Ovary (tissue), 7 donors: ENCODE measurements at regions not wholly inside any gene's neighbourhood (a gene's known extent, or its start where the extent isn't known, plus 50 kb on each side); places are given as distances from the start of the nearest gene placed in this dataset.

ENCODE experiments used
- DNase-seq, 5 donors: peaks; one replicate each; pipeline ENCODE4 v3.0.0-alpha.2; 2019 to 2020
- H3K27ac ChIP-seq, 2 donors: fragments of 200-600 bp; one replicate each; pipeline versions ENCODE4 v1.5.1 to v1.8.0; 2019 to 2022
- H3K27me3 ChIP-seq: fragments of 200-600 bp; one replicate; pipeline ENCODE4 v1.8.0; 2022
- H3K36me3 ChIP-seq: fragments of 200-600 bp; sonication (generic); one replicate; pipeline ENCODE4 v1.5.1; 2019
- H3K4me1 ChIP-seq: one replicate; pipeline ENCODE4 v1.8.1; 2013; ENCODE audit warnings: mild to moderate bottlenecking, moderate library complexity; ENCODE audit not compliant: insufficient read depth
- H3K4me3 ChIP-seq: fragments of 200-600 bp; sonication (generic); one replicate; pipeline ENCODE4 v1.5.1; 2017
- H3K9me3 ChIP-seq, 2 donors: fragments of 200-600 bp in 1 of 2; sonication (generic) in 1 of 2; one replicate each; pipeline versions ENCODE4 v1.5.1 to v1.8.1; 2013 to 2019; ENCODE audit warnings: mild to moderate bottlenecking in 1 of 2, moderate library complexity in 1 of 2
- EP300 ChIP-seq: sonication (generic); formaldehyde crosslinking; IDR thresholded peaks from one replicate; pipeline ENCODE4 v1.6.1; 2017; ENCODE audit warnings: antibody characterized with exemption
- POLR2A ChIP-seq: fragments of 450-650 bp; IDR thresholded peaks from one replicate; pipeline ENCODE4 v1.6.1; 2017; ENCODE audit warnings: antibody characterized with exemption, mild to moderate bottlenecking, moderate library complexity
- WGBS, 3 donors: extraction: QIAGEN DNeasy Blood & Tissue Kit in 1 of 3; methylation state at CpG; one replicate each; pipeline versions ENCODE4 v1.1.5 to v1.1.7; 2013 to 2017; 5-methylcytosine and 5-hydroxymethylcytosine counted together
- intact Hi-C, 4 donors: fragments of 100-400 bp; cut with DNase I; formaldehyde crosslinking; loops; one replicate each; pipeline versions ENCODE4 v1.11.0 to v1.15.1; 2022 to 2023
- TF ChIP-seq, protein P1 (sequence below), 3 donors: fragments of 450-650 bp in 2 of 3; fragments of 200-600 bp in 1 of 3; IDR thresholded peaks; one replicate each; pipeline versions ENCODE4 v1.5.1 to v1.8.0; 2016 to 2022; ENCODE audit warnings: antibody characterized with exemption in 3 of 3, mild to moderate bottlenecking in 1 of 3
- donor health status: DM: no; HTN: no; CAD: no; lungs with moderate emphysema.
- donor health status: DM: no; HTN: no; CAD: no.
- donor health status: Bipolar disorder and iron deficiency.
- donor health status: DM: no; HTN: no; CAD: no.
- donor health status: DM: yes; HTN: yes; CAD: no.

DNA sequence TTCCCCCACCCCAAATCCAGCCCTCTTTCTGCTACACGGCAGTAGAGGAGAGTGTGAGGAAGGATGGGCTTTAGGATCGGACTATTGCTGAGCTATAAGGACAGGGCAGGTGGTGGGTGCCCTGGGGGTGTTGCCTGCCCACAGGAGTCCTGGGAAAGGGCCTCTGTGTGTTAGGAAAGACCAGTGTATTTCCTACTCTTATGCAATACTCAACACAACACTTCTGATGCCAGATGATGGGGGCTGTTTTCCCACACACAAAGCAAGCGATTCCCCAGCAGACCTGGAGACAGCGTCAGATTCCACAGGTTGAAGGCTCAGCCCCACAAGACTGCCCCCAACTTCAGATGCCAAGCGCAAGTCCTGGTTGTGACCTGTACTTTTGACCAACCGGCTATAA is 91.0 kb upstream of the LCLAT1 start:
- WGBS, 3 donors: 88 to 92% (median 90%) methylated on average over 6 of the region's 6 CpGs
- peaks cover 7% of the 10 kb centered on the region for H3K4me1 ChIP-seq
- DNase-seq: no peak
- no peak overlapping the region for H3K27ac ChIP-seq
- no peaks in the 10 kb centered on the region for H3K27me3 ChIP-seq
- no peaks in the 10 kb centered on the region for H3K36me3 ChIP-seq
- H3K4me3 ChIP-seq: no peak overlapping the region
- no peaks in the 10 kb centered on the region for H3K9me3 ChIP-seq
- intact Hi-C loops: no loop called here
- no peak for TF ChIP-seq EP300
- TF ChIP-seq POLR2A: no peak
- TF ChIP-seq, protein P1, sequence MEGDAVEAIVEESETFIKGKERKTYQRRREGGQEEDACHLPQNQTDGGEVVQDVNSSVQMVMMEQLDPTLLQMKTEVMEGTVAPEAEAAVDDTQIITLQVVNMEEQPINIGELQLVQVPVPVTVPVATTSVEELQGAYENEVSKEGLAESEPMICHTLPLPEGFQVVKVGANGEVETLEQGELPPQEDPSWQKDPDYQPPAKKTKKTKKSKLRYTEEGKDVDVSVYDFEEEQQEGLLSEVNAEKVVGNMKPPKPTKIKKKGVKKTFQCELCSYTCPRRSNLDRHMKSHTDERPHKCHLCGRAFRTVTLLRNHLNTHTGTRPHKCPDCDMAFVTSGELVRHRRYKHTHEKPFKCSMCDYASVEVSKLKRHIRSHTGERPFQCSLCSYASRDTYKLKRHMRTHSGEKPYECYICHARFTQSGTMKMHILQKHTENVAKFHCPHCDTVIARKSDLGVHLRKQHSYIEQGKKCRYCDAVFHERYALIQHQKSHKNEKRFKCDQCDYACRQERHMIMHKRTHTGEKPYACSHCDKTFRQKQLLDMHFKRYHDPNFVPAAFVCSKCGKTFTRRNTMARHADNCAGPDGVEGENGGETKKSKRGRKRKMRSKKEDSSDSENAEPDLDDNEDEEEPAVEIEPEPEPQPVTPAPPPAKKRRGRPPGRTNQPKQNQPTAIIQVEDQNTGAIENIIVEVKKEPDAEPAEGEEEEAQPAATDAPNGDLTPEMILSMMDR (IDR thresholded peaks at IDR 0.05): no peak

DNA sequence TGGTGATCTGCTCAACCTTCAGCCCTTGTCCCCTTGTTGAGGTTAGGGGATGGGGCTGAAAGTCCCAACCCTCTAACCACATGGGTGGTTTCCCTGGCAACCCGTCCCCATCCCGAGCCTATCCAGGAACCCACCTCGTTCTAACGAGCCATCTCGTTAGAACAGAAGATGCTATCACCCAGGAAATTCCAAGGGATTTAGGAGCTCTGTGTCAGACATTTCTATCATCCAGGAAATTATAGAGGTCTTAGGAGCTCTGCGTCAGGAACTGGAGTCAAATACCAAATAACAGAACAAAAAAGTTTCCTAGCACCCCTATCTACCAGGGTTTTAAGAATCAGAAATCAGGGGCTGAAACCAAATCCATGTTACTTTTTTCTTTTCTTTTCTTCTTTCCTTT is 90.3 kb upstream of the LCLAT1 start:
- no peaks in the 10 kb centered on the region for H3K27me3 ChIP-seq
- H3K36me3 ChIP-seq: no peaks in the 10 kb centered on the region
- no peak overlapping the region for H3K27ac ChIP-seq
- intact Hi-C loops: no loop called here
- no peak for DNase-seq
- H3K4me1 ChIP-seq: peaks cover 7% of the 10 kb centered on the region
- H3K9me3 ChIP-seq: no peaks in the 10 kb centered on the region
- 69 to 74% (median 73%) methylated on average over 6 of the region's 6 CpGs for WGBS, 3 donors
- H3K4me3 ChIP-seq: no peak overlapping the region
- TF ChIP-seq POLR2A (no peak), EP300 (no peak)
- TF ChIP-seq, protein P1 (IDR thresholded peaks at IDR 0.05): no peak

DNA sequence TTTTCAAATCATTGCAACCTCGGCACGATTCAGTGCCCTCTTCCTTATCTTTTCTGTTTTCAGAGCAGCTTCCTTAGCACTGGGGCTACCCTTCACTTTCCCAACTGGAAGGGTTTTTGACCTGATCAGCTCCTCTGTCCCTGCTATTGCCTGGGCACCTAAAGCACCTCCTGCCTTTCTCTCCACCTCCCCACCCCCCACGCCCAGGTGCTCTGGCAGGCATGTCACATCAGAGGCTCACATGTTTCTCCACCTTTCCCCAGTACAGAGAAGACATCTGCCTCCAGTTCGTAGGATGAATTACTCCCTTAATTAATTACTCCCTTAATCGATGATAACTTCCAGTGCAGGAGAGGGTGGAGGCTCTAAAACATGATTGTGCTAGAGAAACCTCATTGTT is 88.7 kb upstream of the LCLAT1 start:
- H3K36me3 ChIP-seq: no peaks in the 10 kb centered on the region
- DNase-seq: no peak
- H3K4me3 ChIP-seq: no peak overlapping the region
- no peak overlapping the region for H3K27ac ChIP-seq
- H3K9me3 ChIP-seq: no peaks in the 10 kb centered on the region
- WGBS, 3 donors: 71 to 84% (median 76%) methylated on average over 5 of the region's 5 CpGs
- H3K4me1 ChIP-seq: peaks cover 7% of the 10 kb centered on the region
- no peaks in the 10 kb centered on the region for H3K27me3 ChIP-seq
- intact Hi-C loops: no loop called here
- TF ChIP-seq EP300 (no peak), POLR2A (no peak)
- TF ChIP-seq, protein P1 (IDR thresholded peaks at IDR 0.05): no peak

DNA sequence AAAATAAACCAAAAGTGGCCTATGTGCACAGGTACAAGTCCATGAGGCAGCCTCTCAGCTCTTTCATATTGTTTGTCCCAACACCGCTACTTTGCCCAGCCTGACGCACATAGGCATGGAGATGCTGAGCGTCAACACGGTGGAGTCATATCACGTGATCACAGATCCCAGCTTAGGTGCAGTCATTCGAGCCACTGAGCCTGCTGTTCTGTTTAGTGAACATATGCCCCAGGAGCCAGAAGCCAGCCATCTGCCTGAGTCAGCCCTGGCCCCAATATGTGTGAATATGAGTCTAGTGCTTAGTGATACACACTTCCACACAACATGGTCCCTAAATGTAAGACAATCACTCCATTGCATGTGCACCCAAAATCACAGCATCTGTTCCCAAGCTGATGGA is 88.2 kb upstream of the LCLAT1 start:
- peaks cover 7% of the 10 kb centered on the region for H3K4me1 ChIP-seq
- peak overlapping the region in 1 of 2 donors; percentile 19 for H3K27ac ChIP-seq
- 96 to 99% (median 98%) methylated on average over 6 of the region's 6 CpGs for WGBS, 3 donors

More for the DNA sequence above, 88.2 kb upstream of the LCLAT1 start:
- intact Hi-C loops: no loop called here
- Histone ChIP-seq H3K9me3 (no peaks in the 10 kb centered on the region), H3K4me3 (no peak overlapping the region), H3K27me3 (no peaks in the 10 kb centered on the region), H3K36me3 (no peaks in the 10 kb centered on the region)
- TF ChIP-seq POLR2A (no peak), EP300 (no peak)
- TF ChIP-seq, protein P1 (IDR thresholded peaks at IDR 0.05): no peak
- no peak for DNase-seq
